MG63 (cell line): ENCODE measurements at regions not wholly inside any gene's neighbourhood (a gene's known extent, or its start where the extent isn't known, plus 50 kb on each side); places are given as distances from the start of the nearest gene placed in this dataset.

Experiments used
- DNase-seq: peaks from one replicate; pipeline ENCODE4 v3.0.0-alpha.2; 2020
- H3K27me3 ChIP-seq: fragments of 250-450 bp; sonication (Bioruptor Pico); 2 replicates; pipeline ENCODE4 v1.5.1; 2020; ENCODE audit warnings: mild to moderate bottlenecking, moderate library complexity
- H3K36me3 ChIP-seq: fragments of 250-450 bp; sonication (Bioruptor Pico); 2 replicates; pipeline ENCODE4 v1.5.1; 2020; ENCODE audit warnings: mild to moderate bottlenecking, moderate library complexity
- H3K4me3 ChIP-seq: fragments of 250-450 bp; sonication (Bioruptor Pico); 2 replicates; pipeline ENCODE4 v1.5.1; 2020; ENCODE audit warnings: mild to moderate bottlenecking, moderate library complexity
- H3K9me3 ChIP-seq: fragments of 250-450 bp; sonication (Bioruptor Pico); 2 replicates; pipeline ENCODE4 v1.5.1; 2020; ENCODE audit warnings: mild to moderate bottlenecking, moderate library complexity

DNA sequence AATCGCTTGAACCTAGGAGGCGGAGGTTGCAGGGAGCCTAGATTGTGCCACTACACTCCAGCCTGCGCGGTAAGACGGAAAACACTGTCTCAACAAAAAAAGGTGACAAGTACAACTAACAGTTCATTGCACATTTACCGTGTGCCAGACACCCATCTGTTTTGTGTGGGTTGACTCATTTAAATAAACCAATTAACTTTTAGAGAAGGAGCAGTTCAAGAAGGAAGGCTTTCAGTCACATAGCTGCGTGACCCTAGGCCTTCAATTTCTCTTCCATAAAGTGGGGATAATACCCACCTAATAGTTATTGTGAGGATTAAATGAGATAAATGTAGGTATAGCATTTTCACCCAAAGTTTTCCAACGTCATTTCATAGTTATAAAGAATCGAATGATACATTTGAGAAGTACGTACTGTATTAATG is 52.3 kb upstream of the KDM7A start:
- DNase-seq, result no peak
- Histone ChIP-seq H3K36me3 (no peaks in the 10 kb centered on the region), H3K9me3 (no peaks in the 10 kb centered on the region), H3K27me3 (no peaks in the 10 kb centered on the region), H3K4me3 (no peak overlapping the region)
